ENCODE measurements at regions not wholly inside any gene's neighbourhood (a gene's known extent, or its start where the extent isn't known, plus 50 kb on each side); places are given as distances from the start of the nearest gene placed in this dataset.
"Not testable (repeated sequence)": the region's sequence is repeated elsewhere in the genome, so short reads cannot be mapped to it uniquely, and the experiment has no call there.

GRCh38 chr3:152151877-152152765 lies 116.6 kb upstream of the MBNL1 start:
- DNase-seq (ENCODE audit: low spot score), result not testable (repeated sequence)

GRCh38 chr3:152153115-152153514 lies 115.6 kb upstream of the MBNL1 start:
- DNase-seq (ENCODE audit: low spot score), result not testable (repeated sequence)

GRCh38 chr3:152155246-152156020 lies 113.3 kb upstream of the MBNL1 start:
- DNase-seq (ENCODE audit: low spot score), result no peak

- no peak for DNase-seq (ENCODE audit: low spot score)
These were observed 111.8 kb upstream of the MBNL1 start for GRCh38 chr3:152156880-152157279.

GRCh38 chr3:152157337-152157736 lies 111.4 kb upstream of the MBNL1 start:
- DNase-seq (ENCODE audit: low spot score), result no peak

GRCh38 chr3:152159328-152159727 lies 109.4 kb upstream of the MBNL1 start:
- peak; percentile 25 for DNase-seq (ENCODE audit: low spot score)

- DNase-seq (ENCODE audit: low spot score), result no peak
These were observed 108.2 kb upstream of the MBNL1 start for GRCh38 chr3:152160350-152161011.

- DNase-seq (ENCODE audit: low spot score), result no peak
These were observed 96.3 kb upstream of the MBNL1 start for GRCh38 chr3:152172460-152172859.

GRCh38 chr3:152173627-152174026 lies 95.1 kb upstream of the MBNL1 start:
- no peak for DNase-seq (ENCODE audit: low spot score)

- peak; percentile 4 for DNase-seq (ENCODE audit: low spot score)
These were observed 93.7 kb upstream of the MBNL1 start for GRCh38 chr3:152174876-152175527.

- peak; percentile 50 for DNase-seq (ENCODE audit: low spot score)
These were observed 93.2 kb upstream of the MBNL1 start for GRCh38 chr3:152175528-152175889.

GRCh38 chr3:152176241-152176640 lies 92.5 kb upstream of the MBNL1 start:
- DNase-seq (ENCODE audit: low spot score), result peak; percentile 29

GRCh38 chr3:152176998-152177397 lies 91.7 kb upstream of the MBNL1 start:
- DNase-seq (ENCODE audit: low spot score), result no peak

GRCh38 chr3:152177757-152178156 lies 91.0 kb upstream of the MBNL1 start:
- DNase-seq (ENCODE audit: low spot score), result no peak

- peak; percentile 26 for DNase-seq (ENCODE audit: low spot score)
These were observed 85.3 kb upstream of the MBNL1 start for GRCh38 chr3:152183473-152183872.

GRCh38 chr3:152184971-152185686 lies 83.6 kb upstream of the MBNL1 start:
- DNase-seq (ENCODE audit: low spot score), result no peak

- no peak for DNase-seq (ENCODE audit: low spot score)
These were observed 82.7 kb upstream of the MBNL1 start for GRCh38 chr3:152185891-152186630.

GRCh38 chr3:152190636-152191183 lies 78.0 kb upstream of the MBNL1 start:
- no peak for DNase-seq (ENCODE audit: low spot score)

- DNase-seq (ENCODE audit: low spot score), result no peak
These were observed 76.7 kb upstream of the MBNL1 start for GRCh38 chr3:152192050-152192449.
